GM18520 (cell line): ENCODE measurements at regions not wholly inside any gene's neighbourhood (a gene's known extent, or its start where the extent isn't known, plus 50 kb on each side); places are given as distances from the start of the nearest gene placed in this dataset.
"Not testable (repeated sequence)": the region's sequence is repeated elsewhere in the genome, so short reads cannot be mapped to it uniquely, and the experiment has no call there.

Experiments used
- ATAC-seq: cut with Tn5 transposase; IDR thresholded peaks from one replicate; pipeline ENCODE4 v1.9.1; 2021; ENCODE audit not compliant: unreplicated experiment

- ATAC-seq: no peak
These were observed 75.6 kb upstream of the HIVEP3 start for GRCh38 chr1:41994195-41994894.

DNA sequence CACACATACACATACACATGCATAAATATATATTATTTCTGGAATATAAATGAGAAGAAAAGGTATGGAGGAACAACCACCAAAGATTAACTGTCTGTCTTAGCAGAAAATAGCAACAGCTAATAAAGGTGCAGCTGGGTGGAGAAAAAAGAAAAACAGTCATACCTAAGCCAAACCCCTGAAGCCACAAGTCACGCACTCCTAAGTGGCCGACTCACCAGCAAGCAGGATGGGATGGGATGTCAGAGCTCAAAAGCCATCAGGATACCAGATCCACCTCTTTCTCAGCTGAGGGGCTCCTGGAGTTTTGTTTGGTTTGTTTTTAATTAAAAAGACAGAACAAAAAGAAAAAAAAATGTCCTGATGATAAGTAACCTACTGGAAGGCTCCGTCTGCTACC is 64.7 kb upstream of the HIVEP3 start:
- ATAC-seq: no peak

- ATAC-seq: no peak
These were observed 63.1 kb upstream of the HIVEP3 start for GRCh38 chr1:41981796-41982195.

DNA sequence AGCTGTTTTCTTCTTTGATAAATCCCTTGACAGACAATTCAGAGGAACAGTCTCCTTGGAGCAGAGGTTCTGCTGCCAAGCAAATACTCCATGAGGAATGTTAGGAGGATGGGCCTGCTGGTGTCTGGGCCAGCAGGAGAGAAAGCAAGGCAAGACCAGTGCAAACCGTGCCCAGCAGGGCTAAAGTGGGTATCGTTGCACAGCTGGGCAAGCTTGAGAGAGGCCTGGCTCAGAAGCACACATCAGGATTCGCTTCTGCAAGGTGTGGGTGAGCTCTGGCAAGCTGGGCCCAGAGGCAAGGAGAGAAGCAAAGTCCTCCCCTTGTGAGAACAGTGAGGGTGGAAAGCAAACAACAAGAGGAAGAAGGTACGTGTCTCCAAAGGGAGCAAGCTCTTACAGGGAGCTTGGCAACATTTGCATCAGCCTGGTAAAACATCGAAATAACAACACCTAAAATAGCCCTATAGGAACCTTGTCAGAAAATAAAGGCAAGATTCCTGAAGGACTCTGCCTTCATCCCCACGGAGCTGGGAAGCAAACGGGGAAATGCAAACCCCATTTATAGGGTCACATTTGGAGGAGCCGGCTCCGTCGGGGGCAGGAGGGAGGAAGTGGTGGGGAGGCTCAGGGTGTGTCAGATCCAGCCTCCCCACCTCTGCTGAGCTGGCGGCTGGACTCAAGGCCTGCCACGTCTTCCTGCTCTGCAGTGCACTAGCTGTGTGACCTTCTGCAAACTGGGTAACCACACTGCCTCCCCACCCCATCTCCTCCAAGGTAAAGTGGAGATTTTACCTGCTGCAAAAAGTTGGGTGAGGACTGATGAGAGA is 62.3 kb upstream of the HIVEP3 start:
- no peak for ATAC-seq

DNA sequence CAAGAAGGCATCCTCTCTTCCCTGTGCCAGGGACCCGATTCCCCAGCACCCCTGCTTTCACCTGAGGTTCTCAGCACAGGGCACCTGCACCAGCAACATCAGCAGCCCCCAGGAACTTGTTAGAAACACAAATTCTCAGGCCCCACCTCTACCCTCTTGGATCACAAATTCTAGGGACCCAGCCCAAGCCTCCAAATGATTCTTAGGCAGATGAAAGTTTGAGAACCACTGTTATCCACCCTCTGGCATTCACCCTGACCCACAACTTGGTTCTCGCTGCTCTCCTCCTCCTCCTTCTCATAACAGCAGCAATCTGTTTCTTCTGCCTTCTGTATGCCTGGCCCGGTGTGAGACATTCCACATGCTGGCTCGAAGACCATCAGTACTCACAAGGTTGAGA is 60.3 kb upstream of the HIVEP3 start:
- ATAC-seq: no peak

DNA sequence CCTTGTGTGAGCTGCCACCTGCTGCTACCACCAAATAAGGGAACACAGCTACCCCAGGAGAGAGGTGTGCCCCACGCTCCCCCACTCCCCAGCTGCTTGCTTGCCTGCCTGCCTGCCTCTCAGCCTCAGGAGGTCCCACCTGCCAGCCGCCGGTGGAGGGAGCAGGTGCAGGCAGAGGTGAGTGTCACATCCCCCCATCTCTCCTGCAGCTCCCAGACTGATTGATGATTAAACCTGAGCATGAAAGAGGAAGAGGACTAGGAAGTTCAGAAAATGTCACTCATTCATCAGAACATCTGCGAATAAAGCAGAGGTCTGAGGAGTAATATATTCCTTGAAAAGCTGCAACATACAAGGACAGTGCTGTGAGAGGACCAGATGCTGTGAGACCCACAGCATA is 58.6 kb upstream of the HIVEP3 start:
- ATAC-seq: no peak

DNA sequence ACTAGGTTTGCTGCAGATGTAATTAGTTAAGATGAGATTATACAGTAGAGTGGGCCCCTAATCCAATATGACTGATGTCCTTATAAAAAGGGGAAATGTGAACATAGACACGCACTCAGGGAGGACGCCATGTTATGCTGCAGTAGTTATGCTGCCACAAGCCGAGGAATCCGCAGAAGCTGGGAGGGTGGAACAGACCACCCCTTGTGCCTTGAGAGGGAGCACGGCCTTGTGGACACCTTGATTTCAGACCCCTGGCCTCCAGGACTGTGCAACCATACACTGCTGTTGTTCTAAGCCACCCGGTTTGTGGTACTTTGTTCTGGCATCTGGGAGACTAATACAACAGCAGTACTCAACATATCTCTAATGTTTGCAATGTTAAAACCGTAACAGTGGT is 57.9 kb upstream of the HIVEP3 start:
- ATAC-seq: no peak

DNA sequence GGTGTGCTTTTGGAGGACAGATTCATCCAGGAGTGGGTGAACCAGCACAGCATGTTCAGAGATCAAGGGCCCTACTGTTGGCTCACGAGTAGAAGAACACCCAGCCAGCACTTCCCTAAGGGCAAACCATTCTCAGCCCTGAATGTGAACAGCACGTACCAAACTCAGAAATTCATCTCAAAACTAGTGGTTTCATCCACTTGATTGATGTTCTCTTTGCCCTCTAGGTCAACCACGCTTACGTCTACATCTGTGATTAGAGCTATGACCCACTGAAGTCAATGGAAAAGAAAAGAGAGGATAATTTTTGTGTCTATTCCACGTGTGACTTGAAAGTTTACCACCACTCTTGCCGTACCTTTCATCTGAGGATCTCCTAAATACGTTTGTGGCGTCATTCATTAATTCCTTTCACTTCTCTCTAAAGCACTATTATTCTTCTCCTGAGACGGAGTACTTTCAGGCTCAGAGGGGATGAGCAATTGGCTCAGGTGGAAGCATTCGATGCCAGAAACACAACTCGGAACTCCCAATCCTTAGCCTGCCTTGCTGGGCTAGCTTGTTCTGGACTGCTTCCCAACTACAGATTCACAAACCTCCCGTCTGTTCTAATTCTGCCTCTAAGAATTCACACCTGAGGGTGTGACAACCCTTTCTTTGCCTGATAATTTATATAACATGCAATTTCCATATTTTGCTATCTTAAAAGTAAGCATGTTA is 57.3 kb upstream of the HIVEP3 start:
- ATAC-seq: no peak

GRCh38 chr1:41975121-41975520 is 56.4 kb upstream of the HIVEP3 start:
- ATAC-seq: no peak

GRCh38 chr1:41968557-41968956 is 49.8 kb upstream of the HIVEP3 start:
- not testable (repeated sequence) for ATAC-seq
